Upper lobe of left lung (tissue), 6 donors: ENCODE measurements at regions not wholly inside any gene's neighbourhood (a gene's known extent, or its start where the extent isn't known, plus 50 kb on each side); places are given as distances from the start of the nearest gene placed in this dataset.

ENCODE experiments used
- ATAC-seq, 2 donors: fragments of 200-7000 bp; cut with Tn5 transposase; one replicate each; pipeline ENCODE4 v1.9.1; 2022; ENCODE audit warnings: mild to moderate bottlenecking in 2 of 2, moderate library complexity in 2 of 2; ENCODE audit not compliant: low FRiP score in 2 of 2
- DNase-seq, 2 donors: peaks; one replicate each; pipeline ENCODE4 v3.0.0-alpha.2; 2019 to 2020
- H3K27ac ChIP-seq, 4 donors: fragments of 200-600 bp; sonication (generic); one replicate each; pipeline ENCODE4 v1.5.1; 2016 to 2019
- H3K27me3 ChIP-seq, 4 donors: fragments of 200-600 bp; sonication (generic); one replicate each; pipeline ENCODE4 v1.5.1; 2017 to 2019
- H3K36me3 ChIP-seq, 4 donors: fragments of 200-600 bp; sonication (generic); one replicate each; pipeline ENCODE4 v1.5.1; 2016 to 2019
- H3K4me1 ChIP-seq, 4 donors: fragments of 200-600 bp; sonication (generic); one replicate each; pipeline ENCODE4 v1.5.1; 2018 to 2019
- H3K4me3 ChIP-seq, 4 donors: fragments of 200-600 bp; sonication (generic); one replicate each; pipeline ENCODE4 v1.5.1; 2017 to 2019; ENCODE audit warnings: mild to moderate bottlenecking in 2 of 4, moderate library complexity in 1 of 4
- H3K9me3 ChIP-seq, 4 donors: fragments of 200-600 bp; sonication (generic); one replicate each; pipeline ENCODE4 v1.5.1; 2018 to 2019
- EP300 ChIP-seq, 4 donors: sonication (generic); formaldehyde crosslinking; IDR thresholded peaks; one replicate each; pipeline ENCODE4 v1.5.1; 2017; ENCODE audit warnings: antibody characterized with exemption in 4 of 4, control low read depth in 2 of 4
- POLR2A ChIP-seq, 4 donors: fragments of 450-650 bp; IDR thresholded peaks; one replicate each; pipeline ENCODE4 v1.5.1; 2016 to 2017; ENCODE audit warnings: antibody characterized with exemption in 4 of 4, mild to moderate bottlenecking in 2 of 4
- POLR2AphosphoS5 ChIP-seq, 2 donors: sonication (generic); formaldehyde crosslinking; IDR thresholded peaks; one replicate each; pipeline ENCODE4 v1.5.1; 2017; ENCODE audit warnings: antibody characterized with exemption in 2 of 2
- WGBS, 2 donors: methylation state at CpG; one replicate each; pipeline ENCODE4 v1.1.5; 2017 to 2018; 5-methylcytosine and 5-hydroxymethylcytosine counted together
- TF ChIP-seq, protein P1 (sequence below), 6 experiments: fragments of 450-650 bp in 4 of 6; fragments of 200-600 bp in 2 of 6; sonication (generic) in 2 of 6; IDR thresholded peaks; one replicate each; pipeline ENCODE4 v1.5.1; 2016 to 2019; ENCODE audit warnings: antibody characterized with exemption in 6 of 6
- donor health status: DM: no; HTN: no; CAD: no; lungs with moderate emphysema.
- donor health status: DM: no; HTN: yes; CAD: no; lungs with severe emphysema.

DNA sequence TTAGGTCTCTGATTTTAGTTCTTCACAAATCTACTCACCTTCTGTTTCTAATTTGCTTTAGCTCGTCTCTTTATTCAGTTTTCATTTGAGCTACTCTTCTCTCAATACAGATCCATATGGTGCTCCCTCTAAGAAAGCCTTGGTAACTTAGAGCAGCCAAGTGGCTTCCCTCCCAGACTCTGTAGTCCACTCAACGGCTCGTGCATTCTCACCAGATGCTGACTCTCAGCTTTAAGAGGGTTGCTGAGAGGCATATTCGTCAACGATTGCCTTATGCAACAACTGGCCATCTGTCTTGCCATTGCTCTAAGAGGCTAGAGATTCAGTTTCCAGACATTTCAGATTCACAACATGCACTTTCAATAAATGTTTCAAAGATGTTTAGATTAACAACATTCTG lies 785.8 kb upstream of the SLC10A2 start:
- WGBS, 2 donors, result 59 to 66% methylated on average over 5 of the region's 5 CpGs
- no peak overlapping the region for H3K27ac ChIP-seq
- H3K27me3 ChIP-seq, result no peaks in the 10 kb centered on the region
- no peaks in the 10 kb centered on the region for H3K9me3 ChIP-seq
- H3K4me1 ChIP-seq, result no peaks in the 10 kb centered on the region
- DNase-seq, result no peak
- no peak for ATAC-seq
- no peak overlapping the region for H3K4me3 ChIP-seq
- TF ChIP-seq, protein P1, sequence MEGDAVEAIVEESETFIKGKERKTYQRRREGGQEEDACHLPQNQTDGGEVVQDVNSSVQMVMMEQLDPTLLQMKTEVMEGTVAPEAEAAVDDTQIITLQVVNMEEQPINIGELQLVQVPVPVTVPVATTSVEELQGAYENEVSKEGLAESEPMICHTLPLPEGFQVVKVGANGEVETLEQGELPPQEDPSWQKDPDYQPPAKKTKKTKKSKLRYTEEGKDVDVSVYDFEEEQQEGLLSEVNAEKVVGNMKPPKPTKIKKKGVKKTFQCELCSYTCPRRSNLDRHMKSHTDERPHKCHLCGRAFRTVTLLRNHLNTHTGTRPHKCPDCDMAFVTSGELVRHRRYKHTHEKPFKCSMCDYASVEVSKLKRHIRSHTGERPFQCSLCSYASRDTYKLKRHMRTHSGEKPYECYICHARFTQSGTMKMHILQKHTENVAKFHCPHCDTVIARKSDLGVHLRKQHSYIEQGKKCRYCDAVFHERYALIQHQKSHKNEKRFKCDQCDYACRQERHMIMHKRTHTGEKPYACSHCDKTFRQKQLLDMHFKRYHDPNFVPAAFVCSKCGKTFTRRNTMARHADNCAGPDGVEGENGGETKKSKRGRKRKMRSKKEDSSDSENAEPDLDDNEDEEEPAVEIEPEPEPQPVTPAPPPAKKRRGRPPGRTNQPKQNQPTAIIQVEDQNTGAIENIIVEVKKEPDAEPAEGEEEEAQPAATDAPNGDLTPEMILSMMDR (IDR thresholded peaks at IDR 0.05), result no peak
- TF ChIP-seq POLR2AphosphoS5 (IDR thresholded peaks at IDR 0.05), result no peak
- TF ChIP-seq POLR2A (IDR thresholded peaks at IDR 0.05), result no peak
- TF ChIP-seq EP300 (IDR thresholded peaks at IDR 0.05), result no peak
- no peaks in the 10 kb centered on the region for H3K36me3 ChIP-seq

DNA sequence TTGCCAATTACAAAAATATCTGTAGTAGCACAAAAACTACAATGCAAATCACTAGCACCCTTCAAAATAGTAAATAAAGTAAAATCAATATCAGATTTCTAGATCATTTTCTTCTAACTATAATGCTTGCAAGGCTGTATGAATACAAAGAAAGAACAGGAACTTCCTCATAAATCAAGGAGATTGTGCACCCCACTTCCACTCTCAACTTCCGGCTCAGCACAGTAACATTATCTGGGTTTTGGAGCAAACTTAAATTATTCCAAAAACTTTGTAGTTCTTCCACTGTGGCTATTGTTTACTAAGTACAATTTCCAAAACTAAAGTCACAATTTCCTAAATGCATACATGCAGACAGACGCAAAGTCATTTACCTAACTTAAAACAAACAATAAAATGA lies 778.3 kb upstream of the SLC10A2 start:
- Histone ChIP-seq H3K4me3 (no peak overlapping the region), H3K27me3 (no peaks in the 10 kb centered on the region), H3K27ac (no peak overlapping the region), H3K36me3 (no peaks in the 10 kb centered on the region), H3K4me1 (no peaks in the 10 kb centered on the region), H3K9me3 (no peaks in the 10 kb centered on the region)
- WGBS, 2 donors, result 59% methylated on average over 2 of the region's 2 CpGs
- TF ChIP-seq POLR2AphosphoS5 (IDR thresholded peaks at IDR 0.05) (no peak), POLR2A (IDR thresholded peaks at IDR 0.05) (no peak), EP300 (IDR thresholded peaks at IDR 0.05) (no peak)
- TF ChIP-seq, protein P1 (IDR thresholded peaks at IDR 0.05), result no peak
- ATAC-seq (no peak), DNase-seq (no peak)

DNA sequence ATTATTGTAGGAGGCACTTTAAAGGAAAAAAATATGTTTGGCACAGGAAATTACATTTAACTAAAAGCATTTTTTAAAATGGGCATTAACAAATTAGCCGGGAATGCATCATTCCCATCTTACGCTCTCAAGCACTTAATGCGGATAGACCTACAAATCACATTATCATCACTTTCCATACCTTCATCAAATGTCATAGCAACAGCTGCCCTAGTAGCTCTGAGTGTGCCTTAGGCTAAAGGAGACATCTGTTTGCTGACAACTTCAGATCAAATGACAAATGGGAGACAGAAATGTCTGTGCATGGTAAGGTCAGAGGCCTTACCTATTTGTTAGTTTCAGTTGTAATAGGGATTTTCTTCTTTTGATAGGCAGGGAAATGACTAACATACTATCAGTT lies 773.2 kb upstream of the SLC10A2 start:
- no peak overlapping the region for H3K4me3 ChIP-seq
- 83 to 88% methylated on average over 3 of the region's 3 CpGs for WGBS, 2 donors
- TF ChIP-seq, protein P1 (IDR thresholded peaks at IDR 0.05), result no peak
- TF ChIP-seq EP300 (IDR thresholded peaks at IDR 0.05) (no peak), POLR2A (IDR thresholded peaks at IDR 0.05) (no peak), POLR2AphosphoS5 (IDR thresholded peaks at IDR 0.05) (no peak)

DNA sequence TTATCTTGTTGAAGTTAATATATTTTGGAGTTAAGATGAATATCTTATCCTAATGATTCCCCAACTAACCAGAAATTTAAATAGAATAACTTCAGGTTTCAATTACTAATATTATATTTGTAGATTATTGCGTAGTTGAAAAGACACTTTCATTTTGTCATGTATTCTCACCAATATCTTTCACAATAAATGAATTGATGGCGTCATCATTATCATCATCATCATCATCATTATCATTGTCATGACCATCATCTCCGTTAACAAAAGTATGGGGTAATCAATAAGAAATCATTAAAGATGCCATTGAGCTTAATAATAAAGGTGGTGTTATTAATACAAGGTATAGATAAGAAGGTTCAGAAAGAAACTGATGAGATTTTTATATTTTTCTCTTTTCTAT lies 768.8 kb upstream of the SLC10A2 start:
- Histone ChIP-seq H3K36me3 (no peaks in the 10 kb centered on the region), H3K4me1 (no peaks in the 10 kb centered on the region), H3K9me3 (peaks cover 0 to 6% (median 0%) of the 10 kb centered on the region in 4 donors), H3K4me3 (no peak overlapping the region), H3K27me3 (no peaks in the 10 kb centered on the region), H3K27ac (no peak overlapping the region)
- DNase-seq, result no peak
- TF ChIP-seq, protein P1 (IDR thresholded peaks at IDR 0.05), result no peak
- TF ChIP-seq POLR2A (IDR thresholded peaks at IDR 0.05) (no peak), EP300 (IDR thresholded peaks at IDR 0.05) (no peak), POLR2AphosphoS5 (IDR thresholded peaks at IDR 0.05) (no peak)
- WGBS, 2 donors, result 89 to 94% methylated on average over 3 of the region's 3 CpGs
- no peak for ATAC-seq

More for the DNA sequence above, 773.2 kb upstream of the SLC10A2 start:
- Histone ChIP-seq H3K9me3 (no peaks in the 10 kb centered on the region), H3K27me3 (no peaks in the 10 kb centered on the region), H3K36me3 (no peaks in the 10 kb centered on the region), H3K4me1 (no peaks in the 10 kb centered on the region), H3K27ac (no peak overlapping the region)
- DNase-seq, result no peak
- no peak for ATAC-seq

DNA sequence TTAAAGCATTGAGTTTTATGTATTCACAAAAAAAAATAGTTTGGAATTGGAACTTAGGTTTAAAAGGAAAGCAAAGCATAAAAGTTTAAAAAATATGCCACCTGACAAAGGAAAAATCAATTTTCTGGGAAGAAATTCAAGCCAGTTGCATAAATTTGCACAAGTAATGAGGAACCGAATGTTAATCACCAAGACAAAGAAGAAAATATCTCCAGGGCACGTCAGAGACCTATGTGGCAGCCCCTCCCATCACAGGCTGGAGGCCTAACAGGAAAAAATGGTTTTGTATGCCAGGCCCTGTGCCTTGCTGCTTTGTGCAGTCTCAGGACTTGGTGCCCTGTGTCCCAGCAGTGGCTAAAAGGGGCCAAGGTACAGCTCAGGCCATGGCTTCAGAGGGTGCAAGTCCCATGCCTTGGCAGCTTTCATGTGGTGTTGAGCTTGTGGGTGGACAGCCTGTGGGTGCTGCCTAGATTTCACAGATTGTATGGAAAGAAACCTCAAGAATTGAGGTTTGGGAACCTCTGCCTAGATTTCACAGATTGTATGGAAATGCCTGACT lies 767.2 kb upstream of the SLC10A2 start:
- H3K9me3 ChIP-seq, result peaks cover 0 to 6% (median 0%) of the 10 kb centered on the region in 4 donors
- 75 to 82% methylated on average over 2 of the region's 2 CpGs for WGBS, 2 donors
- ATAC-seq (no peak), DNase-seq (no peak)
- H3K4me3 ChIP-seq, result no peak overlapping the region
- no peak for TF ChIP-seq POLR2A (IDR thresholded peaks at IDR 0.05)
- TF ChIP-seq EP300 (IDR thresholded peaks at IDR 0.05), result no peak
- TF ChIP-seq POLR2AphosphoS5 (IDR thresholded peaks at IDR 0.05), result no peak
- TF ChIP-seq, protein P1 (IDR thresholded peaks at IDR 0.05), result no peak
- no peak overlapping the region for H3K27ac ChIP-seq
- H3K27me3 ChIP-seq, result no peaks in the 10 kb centered on the region
- H3K4me1 ChIP-seq, result no peaks in the 10 kb centered on the region
- H3K36me3 ChIP-seq, result no peaks in the 10 kb centered on the region
